ENCODE measurements at regions not wholly inside any gene's neighbourhood (a gene's known extent, or its start where the extent isn't known, plus 50 kb on each side); places are given as distances from the start of the nearest gene placed in this dataset.
"Not testable (repeated sequence)": the region's sequence is repeated elsewhere in the genome, so short reads cannot be mapped to it uniquely, and the experiment has no call there.

GRCh38 chr3:28575746-28576613 is 227.4 kb upstream of the AZI2 start:
- DNase-seq: no peak

GRCh38 chr3:28576614-28577200 is 228.1 kb upstream of the AZI2 start:
- no peak for DNase-seq

DNA sequence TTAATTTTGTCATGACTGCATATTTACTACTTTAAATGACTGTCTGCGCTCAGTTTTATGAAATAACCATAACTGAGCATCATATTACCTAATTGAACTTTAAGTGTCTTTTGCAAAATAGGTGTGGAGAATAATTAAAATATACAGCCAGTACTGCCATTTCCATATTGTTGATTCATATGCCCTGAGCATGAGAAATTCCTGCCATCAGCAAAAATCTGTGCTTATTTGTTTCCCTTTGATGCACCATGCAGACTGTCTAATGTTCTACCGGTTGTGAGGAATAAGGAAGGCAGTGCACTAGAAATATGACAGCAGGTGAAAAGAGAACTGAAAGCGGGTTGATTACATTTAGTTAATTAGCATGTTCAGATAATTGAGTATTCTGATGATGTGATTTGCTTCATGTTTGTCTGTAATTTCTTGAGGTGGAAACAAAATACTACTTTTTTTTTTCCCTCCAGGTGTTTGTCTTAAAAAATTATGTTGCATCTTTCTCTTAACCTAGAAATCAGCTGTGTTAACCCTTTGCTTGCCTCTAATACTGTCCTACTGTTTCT is 229.4 kb upstream of the AZI2 start:
- DNase-seq: no peak

DNA sequence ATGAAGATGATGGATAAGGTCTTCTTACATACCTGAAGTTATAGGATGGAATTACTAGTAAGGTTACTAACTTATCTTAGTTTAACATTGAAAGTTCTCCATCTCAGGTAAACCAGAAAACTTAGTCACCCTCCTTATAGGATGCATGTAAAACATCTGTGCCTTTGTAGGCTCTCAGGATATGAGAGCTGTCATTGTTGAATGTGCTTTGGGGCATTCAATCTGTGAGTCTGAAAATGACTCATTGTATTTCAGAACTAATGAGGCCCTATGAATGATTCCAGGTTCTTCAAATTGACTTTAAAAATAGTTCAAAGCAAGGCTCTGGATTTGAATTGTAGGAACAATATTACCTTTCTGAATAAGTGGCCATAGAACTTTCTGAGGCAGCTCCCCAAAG is 237.7 kb upstream of the AZI2 start:
- DNase-seq: no peak

DNA sequence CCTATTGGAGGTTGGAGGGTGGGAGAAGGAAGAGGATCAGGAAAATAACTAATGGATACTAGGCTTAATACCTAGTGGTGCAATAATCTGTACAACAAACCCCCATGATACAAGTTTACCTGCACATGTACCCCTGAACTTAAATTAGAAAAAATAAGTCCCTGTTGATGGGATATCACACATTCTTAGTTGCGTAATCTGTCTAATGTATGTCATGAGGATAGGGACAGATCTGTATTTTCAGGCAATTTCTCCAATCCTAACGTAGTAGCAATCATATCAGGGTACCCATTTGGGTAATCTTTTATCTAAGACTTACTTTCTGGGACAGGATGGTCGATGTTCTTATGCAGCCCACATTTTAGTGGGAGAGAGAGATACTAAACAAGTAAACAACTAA is 239.1 kb upstream of the AZI2 start:
- DNase-seq: no peak

- DNase-seq: no peak
These were observed 241.6 kb upstream of the AZI2 start for GRCh38 chr3:28590216-28590615.

DNA sequence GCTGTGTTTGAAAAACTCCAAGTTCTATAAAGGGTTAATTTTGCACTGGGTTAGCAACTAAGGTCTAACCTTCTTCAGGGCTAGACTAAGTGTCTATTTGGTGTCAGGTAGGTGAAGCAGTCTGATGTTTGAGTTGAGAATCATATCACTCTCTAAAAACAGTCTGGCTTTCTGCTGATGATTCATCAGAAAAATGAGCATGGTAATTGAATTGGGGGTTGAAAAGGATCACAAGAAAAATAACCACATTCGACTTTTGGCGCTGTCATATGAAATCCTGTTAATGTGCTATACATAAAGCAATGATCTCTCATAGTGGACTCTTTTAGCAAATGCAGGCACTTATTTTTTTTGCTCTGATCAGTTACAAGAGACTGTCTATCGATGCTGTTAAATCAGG is 242.2 kb upstream of the AZI2 start:
- no peak for DNase-seq

GRCh38 chr3:28595372-28595771 is 246.7 kb upstream of the AZI2 start:
- no peak for DNase-seq

- no peak for DNase-seq
These were observed 248.8 kb upstream of the AZI2 start for GRCh38 chr3:28597452-28597851.

- no peak for DNase-seq
These were observed 249.5 kb upstream of the AZI2 start for GRCh38 chr3:28598165-28598564.

DNA sequence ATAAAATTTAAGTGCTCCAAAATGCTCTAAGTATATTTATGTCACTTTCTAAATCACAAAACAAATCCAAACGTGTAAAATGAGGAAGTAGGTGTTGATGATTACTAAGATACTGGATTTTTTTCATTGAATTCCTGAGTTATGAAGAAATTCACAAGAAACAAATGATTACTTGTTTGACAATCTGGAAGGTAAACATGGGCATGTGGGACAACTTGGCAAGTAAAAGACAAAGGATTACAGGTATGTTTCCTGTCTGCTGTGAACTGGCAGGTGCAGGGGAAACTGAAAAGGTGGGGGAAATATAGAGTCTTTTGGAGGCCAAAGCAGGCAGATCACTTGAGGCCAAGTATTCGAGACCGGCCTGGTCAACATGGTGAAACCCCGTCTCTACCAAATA is 252.7 kb upstream of the AZI2 start:
- DNase-seq: no peak

GRCh38 chr3:28606283-28606682 is 257.7 kb upstream of the AZI2 start:
- no peak for DNase-seq

DNA sequence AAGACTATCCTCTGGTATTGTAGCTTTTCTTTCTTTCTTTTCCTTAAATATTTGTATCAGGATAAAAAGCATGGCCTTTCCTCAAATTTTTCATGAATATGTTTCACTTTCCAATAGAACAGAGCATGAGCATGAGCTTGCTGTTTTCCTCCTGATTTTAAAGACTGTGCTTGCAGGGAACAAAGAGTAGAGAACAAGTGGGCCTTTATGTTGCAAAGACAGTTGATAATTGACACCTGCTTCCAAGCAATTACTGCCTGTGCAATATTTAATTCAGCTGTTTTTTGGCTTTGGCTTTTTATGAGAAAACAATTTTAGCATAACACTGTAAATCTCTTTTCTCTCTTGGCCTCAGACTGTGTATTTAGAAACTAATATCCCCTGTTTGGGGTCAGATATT is 263.6 kb upstream of the AZI2 start:
- DNase-seq: no peak

DNA sequence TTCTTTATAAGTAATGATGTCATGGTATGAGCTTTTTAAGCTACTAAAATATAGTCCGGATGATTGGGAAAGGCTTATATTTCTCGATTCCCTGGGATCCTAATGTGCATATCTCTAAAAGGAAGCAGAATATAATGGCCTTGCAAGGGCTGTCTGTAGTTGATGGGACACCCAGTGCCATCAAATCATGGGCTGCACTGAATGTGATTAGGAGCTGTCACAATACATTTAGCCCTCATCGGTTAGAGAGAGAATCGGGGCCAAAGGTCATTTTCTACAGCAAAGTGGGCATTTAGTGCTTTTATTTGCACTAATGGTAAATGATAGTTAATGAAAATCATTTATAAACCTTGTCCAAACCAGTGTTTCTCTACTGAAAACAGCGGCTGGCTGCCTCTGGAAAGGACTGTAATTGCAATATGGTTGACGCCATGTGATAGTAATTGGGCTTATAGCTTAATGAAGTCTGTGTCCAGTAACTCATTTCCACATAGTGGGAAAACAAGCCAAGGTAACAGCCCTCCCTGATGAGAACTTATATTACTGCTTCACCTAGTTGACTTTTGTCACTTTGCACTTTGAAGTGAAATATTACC is 265.0 kb upstream of the AZI2 start:
- DNase-seq: no peak

DNA sequence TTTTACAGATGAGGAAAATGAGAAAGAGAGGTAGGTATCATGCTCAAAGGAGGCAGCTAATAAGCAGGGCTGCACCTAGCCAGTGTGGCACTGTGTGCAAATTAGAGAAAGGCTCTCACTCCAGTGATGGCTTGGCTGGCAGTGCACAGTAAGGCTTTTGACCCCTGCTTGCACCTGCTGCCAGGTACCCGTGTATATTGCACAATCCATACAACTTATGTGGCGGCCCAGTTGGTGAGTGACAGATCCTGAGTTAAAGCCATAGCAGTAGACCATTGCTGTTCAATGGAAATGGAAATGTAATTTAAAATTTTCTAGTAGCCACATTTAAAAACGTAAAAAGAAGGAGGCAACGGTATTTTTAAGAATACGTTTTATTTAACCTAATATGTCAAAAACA is 266.4 kb upstream of the AZI2 start:
- DNase-seq: no peak

DNA sequence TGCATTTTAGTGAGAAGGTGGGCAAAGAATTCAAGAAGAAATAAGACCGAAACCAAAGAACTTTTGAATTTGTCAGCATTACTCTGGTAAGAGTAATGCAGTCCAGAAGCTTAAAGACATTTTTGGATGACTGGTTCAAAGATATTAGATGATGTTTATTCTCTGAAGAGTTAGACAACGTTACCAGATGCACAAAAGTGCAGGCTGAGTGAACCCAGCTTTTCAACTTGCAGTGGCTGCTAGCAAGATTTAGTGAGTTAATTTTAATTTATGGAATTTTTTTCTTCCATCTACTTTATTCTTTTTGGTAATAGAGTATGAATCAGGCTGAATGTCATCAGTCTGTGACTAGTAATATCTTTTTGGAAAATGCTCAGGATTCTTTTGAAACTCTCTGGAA is 267.3 kb upstream of the AZI2 start:
- no peak for DNase-seq

DNA sequence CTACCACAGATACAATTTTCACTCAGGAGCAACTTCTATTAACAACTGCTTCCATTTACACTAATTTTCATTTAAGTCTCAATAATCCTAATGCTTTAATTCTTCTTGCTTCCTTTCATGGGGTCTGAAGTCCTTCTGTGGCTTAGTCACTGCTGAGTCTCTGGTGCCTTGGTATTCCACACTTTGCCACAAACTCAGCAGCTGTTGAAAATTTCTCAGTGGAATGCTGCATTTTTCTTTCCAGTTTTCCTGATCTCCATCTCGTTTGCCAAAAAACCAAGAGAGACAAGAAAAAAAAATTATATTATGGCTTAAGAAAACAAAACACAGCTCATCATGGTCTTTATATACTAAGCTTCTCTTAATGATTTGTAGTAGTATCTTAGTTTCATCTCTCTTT is 269.2 kb upstream of the AZI2 start:
- DNase-seq: no peak

DNA sequence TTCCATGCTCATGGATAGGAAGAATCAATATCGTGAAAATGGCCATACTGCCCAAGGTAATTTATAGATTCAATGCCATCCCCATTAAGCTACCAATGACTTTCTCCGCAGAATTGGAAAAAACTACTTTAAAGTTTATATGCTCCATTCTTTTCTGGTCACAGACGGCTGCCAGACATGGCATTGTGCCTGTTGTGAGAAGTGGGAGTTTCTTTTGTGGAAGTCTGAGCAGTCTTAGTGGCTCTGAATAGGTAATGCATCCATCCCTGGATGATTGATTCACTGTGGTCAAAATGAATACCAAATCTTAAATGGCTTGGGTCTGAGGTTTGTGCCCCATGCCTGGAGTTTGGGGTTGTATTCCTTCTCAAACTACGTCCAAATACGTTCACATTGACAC is 274.5 kb upstream of the AZI2 start:
- DNase-seq: no peak

DNA sequence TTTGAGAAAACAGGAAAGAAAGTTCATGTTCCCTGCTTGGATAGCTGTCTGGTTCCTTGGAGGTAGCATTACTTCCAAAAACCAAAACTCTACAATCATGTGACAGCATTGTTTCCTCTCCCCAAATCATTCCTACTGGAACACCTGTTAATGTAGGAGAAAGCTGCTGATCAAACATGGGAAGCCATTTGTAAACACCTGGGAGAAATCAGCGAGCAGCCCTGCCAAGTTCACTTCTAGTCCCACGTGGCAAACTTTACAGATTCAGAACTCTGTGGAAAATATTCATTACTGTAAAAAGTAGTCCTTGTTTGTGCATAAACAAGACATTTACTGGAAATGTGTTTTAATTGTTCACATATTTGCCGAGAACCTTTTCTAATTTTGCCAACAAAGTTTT is 275.5 kb upstream of the AZI2 start:
- no peak for DNase-seq

- DNase-seq: not testable (repeated sequence)
These were observed 279.2 kb upstream of the AZI2 start for GRCh38 chr3:28627843-28628242.

DNA sequence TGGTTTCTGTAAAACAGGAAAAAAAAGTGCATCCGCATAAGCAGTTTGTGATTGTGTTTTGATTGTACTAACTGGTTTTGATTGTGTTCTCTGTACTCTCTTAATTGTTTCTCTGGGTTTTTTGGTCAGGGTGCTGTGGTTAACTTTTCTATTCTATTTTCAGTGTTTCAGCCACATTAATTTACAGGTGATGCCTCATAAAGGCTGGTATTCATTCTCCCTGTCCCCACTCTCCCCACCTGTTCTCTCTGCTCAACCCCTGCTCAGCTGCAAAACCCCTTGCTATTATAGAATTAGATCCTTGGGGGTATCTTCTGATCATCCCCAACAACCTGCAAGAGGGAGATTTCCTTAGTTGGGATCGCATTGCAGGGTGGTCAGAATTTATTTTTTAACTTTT is 285.4 kb upstream of the AZI2 start:
- no peak for DNase-seq

GRCh38 chr3:28637742-28638141 is 289.1 kb upstream of the AZI2 start:
- no peak for DNase-seq

DNA sequence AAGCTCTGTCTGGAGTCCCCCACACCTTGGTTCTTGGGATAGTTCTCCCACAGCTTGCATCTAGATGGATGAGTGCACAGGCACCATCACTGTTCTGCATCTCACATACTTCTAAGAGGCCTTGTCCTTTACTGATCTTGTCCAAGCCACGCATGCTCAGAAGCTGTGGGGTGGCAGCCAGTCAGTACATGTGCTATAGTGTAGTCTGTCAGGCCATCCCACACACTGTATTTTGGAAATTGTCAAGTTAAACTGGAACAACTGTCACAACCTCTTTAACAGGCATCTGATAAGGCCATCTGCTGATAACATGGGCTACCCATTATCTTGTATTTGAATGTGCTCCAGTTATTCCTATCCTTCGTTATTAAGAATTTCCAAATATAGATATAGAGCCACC is 296.5 kb upstream of the AZI2 start:
- no peak for DNase-seq

DNA sequence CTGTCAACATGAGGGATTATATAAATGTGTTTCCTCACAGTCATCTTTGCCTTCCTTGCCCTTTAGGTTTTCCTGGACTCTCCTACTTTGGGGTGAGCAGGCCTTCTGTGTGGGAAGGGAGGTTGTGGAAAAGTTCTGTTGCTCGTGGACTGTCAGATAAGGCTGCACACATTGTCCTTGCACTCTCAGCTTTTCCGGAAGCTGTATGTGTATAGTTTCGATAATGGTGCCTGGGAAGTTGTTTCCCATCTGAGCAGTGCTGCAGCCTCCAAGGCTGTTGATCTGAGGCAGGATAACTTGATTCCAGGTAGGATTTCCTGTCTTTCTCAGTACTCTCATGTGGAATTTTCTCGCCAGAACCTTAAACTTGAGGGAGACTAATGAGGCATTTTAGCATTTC is 297.8 kb upstream of the AZI2 start:
- DNase-seq: no peak

All from CD4-positive, alpha-beta T cell treated with Interferon alpha-2 for 1 hour (primary cell).